T-helper 1 cell treated with Interleukin-12 subunit alpha and Interleukin-12 subunit beta and Interleukin-4 antibody, amounts not matched to agents 30 μg/mL and 1 μg/mL, for 36 hours (primary cell): ENCODE measurements at regions not wholly inside any gene's neighbourhood (a gene's known extent, or its start where the extent isn't known, plus 50 kb on each side); places are given as distances from the start of the nearest gene placed in this dataset.

Experiments
- H3K27ac Mint-ChIP-seq: one replicate; pipeline ENCODE4 v1.8.0; 2021; ENCODE audit warnings: mild to moderate bottlenecking, mixed read lengths
- H3K27me3 Mint-ChIP-seq: one replicate; pipeline ENCODE4 v1.8.0; 2021; ENCODE audit warnings: low read depth, mixed read lengths
- H3K36me3 Mint-ChIP-seq: one replicate; pipeline ENCODE4 v1.8.0; 2021; ENCODE audit warnings: low read depth, mixed read lengths
- H3K4me1 Mint-ChIP-seq: one replicate; pipeline ENCODE4 v1.8.0; 2021; ENCODE audit warnings: low read depth, mixed read lengths
- H3K4me3 Mint-ChIP-seq: one replicate; pipeline ENCODE4 v1.8.0; 2021; ENCODE audit warnings: mild to moderate bottlenecking, moderate library complexity, mixed read lengths
- H3K9me3 Mint-ChIP-seq: one replicate; pipeline ENCODE4 v1.8.0; 2021; ENCODE audit warnings: mixed read lengths

GRCh38 chr22:48051796-48052620 is 1289.6 kb downstream of the TBC1D22A start:
- Mint-ChIP-seq H3K9me3 (no peaks in the 10 kb centered on the region), H3K4me3 (no peak overlapping the region), H3K27me3 (peaks cover 3% of the 10 kb centered on the region), H3K27ac (no peak overlapping the region), H3K4me1 (no peaks in the 10 kb centered on the region), H3K36me3 (no peaks in the 10 kb centered on the region)

GRCh38 chr22:48050836-48051235 is 1288.4 kb downstream of the TBC1D22A start:
- Mint-ChIP-seq H3K27me3 (no peaks in the 10 kb centered on the region), H3K27ac (no peak overlapping the region), H3K4me3 (no peak overlapping the region), H3K9me3 (no peaks in the 10 kb centered on the region), H3K4me1 (no peaks in the 10 kb centered on the region), H3K36me3 (no peaks in the 10 kb centered on the region)

GRCh38 chr22:48049116-48049515 is 1286.7 kb downstream of the TBC1D22A start:
- no peak overlapping the region for H3K4me3 Mint-ChIP-seq
- peaks cover 2% of the 10 kb centered on the region for H3K27me3 Mint-ChIP-seq
- no peak overlapping the region for H3K27ac Mint-ChIP-seq
- H3K4me1 Mint-ChIP-seq, result no peaks in the 10 kb centered on the region
- no peaks in the 10 kb centered on the region for H3K9me3 Mint-ChIP-seq
- H3K36me3 Mint-ChIP-seq, result no peaks in the 10 kb centered on the region

GRCh38 chr22:48047722-48048500 is 1285.5 kb downstream of the TBC1D22A start:
- Mint-ChIP-seq H3K36me3 (no peaks in the 10 kb centered on the region), H3K27ac (no peak overlapping the region), H3K4me3 (no peak overlapping the region), H3K9me3 (no peaks in the 10 kb centered on the region), H3K4me1 (no peaks in the 10 kb centered on the region), H3K27me3 (peaks cover 5% of the 10 kb centered on the region)

GRCh38 chr22:48045369-48045768 is 1282.9 kb downstream of the TBC1D22A start:
- Mint-ChIP-seq H3K4me1 (no peaks in the 10 kb centered on the region), H3K27me3 (peaks cover 11% of the 10 kb centered on the region), H3K36me3 (no peaks in the 10 kb centered on the region), H3K9me3 (no peaks in the 10 kb centered on the region), H3K4me3 (no peak overlapping the region), H3K27ac (no peak overlapping the region)

GRCh38 chr22:48044487-48045060 is 1282.1 kb downstream of the TBC1D22A start:
- Mint-ChIP-seq H3K4me3 (no peak overlapping the region), H3K36me3 (no peaks in the 10 kb centered on the region), H3K9me3 (no peaks in the 10 kb centered on the region), H3K27ac (no peak overlapping the region), H3K27me3 (peaks cover 11% of the 10 kb centered on the region), H3K4me1 (no peaks in the 10 kb centered on the region)

- Mint-ChIP-seq H3K36me3 (no peaks in the 10 kb centered on the region), H3K4me1 (no peaks in the 10 kb centered on the region), H3K9me3 (no peaks in the 10 kb centered on the region), H3K27ac (no peak overlapping the region), H3K4me3 (no peak overlapping the region), H3K27me3 (peaks cover 11% of the 10 kb centered on the region)
Measured at GRCh38 chr22:48043581-48043980, 1281.1 kb downstream of the TBC1D22A start.

- Mint-ChIP-seq H3K9me3 (no peaks in the 10 kb centered on the region), H3K4me3 (no peak overlapping the region), H3K27me3 (peaks cover 11% of the 10 kb centered on the region), H3K27ac (no peak overlapping the region), H3K36me3 (no peaks in the 10 kb centered on the region), H3K4me1 (no peaks in the 10 kb centered on the region)
Measured at GRCh38 chr22:48042621-48043395, 1280.4 kb downstream of the TBC1D22A start.

- Mint-ChIP-seq H3K27me3 (peaks cover 11% of the 10 kb centered on the region), H3K9me3 (no peaks in the 10 kb centered on the region), H3K4me3 (no peak overlapping the region), H3K36me3 (no peaks in the 10 kb centered on the region), H3K4me1 (no peaks in the 10 kb centered on the region), H3K27ac (no peak overlapping the region)
Measured at GRCh38 chr22:48039326-48039725, 1276.9 kb downstream of the TBC1D22A start.

GRCh38 chr22:48037618-48038017 is 1275.2 kb downstream of the TBC1D22A start:
- H3K4me1 Mint-ChIP-seq, result no peaks in the 10 kb centered on the region
- peaks cover 6% of the 10 kb centered on the region for H3K27me3 Mint-ChIP-seq
- H3K36me3 Mint-ChIP-seq, result no peaks in the 10 kb centered on the region
- H3K9me3 Mint-ChIP-seq, result no peaks in the 10 kb centered on the region
- H3K4me3 Mint-ChIP-seq, result no peak overlapping the region
- H3K27ac Mint-ChIP-seq, result no peak overlapping the region

GRCh38 chr22:48035897-48036296 is 1273.4 kb downstream of the TBC1D22A start:
- no peaks in the 10 kb centered on the region for H3K9me3 Mint-ChIP-seq
- H3K27ac Mint-ChIP-seq, result no peak overlapping the region
- no peaks in the 10 kb centered on the region for H3K36me3 Mint-ChIP-seq
- H3K27me3 Mint-ChIP-seq, result no peaks in the 10 kb centered on the region
- no peak overlapping the region for H3K4me3 Mint-ChIP-seq
- H3K4me1 Mint-ChIP-seq, result no peaks in the 10 kb centered on the region

- Mint-ChIP-seq H3K36me3 (no peaks in the 10 kb centered on the region), H3K4me1 (no peaks in the 10 kb centered on the region), H3K4me3 (no peak overlapping the region), H3K9me3 (no peaks in the 10 kb centered on the region), H3K27ac (no peak overlapping the region), H3K27me3 (no peaks in the 10 kb centered on the region)
Measured at GRCh38 chr22:48031589-48031988, 1269.1 kb downstream of the TBC1D22A start.

- Mint-ChIP-seq H3K4me1 (no peaks in the 10 kb centered on the region), H3K27me3 (peaks cover 4% of the 10 kb centered on the region), H3K4me3 (no peak overlapping the region), H3K27ac (no peak overlapping the region), H3K36me3 (no peaks in the 10 kb centered on the region), H3K9me3 (peaks cover 13% of the 10 kb centered on the region)
Measured at GRCh38 chr22:48025096-48025495, 1262.6 kb downstream of the TBC1D22A start.

- no peak overlapping the region for H3K4me3 Mint-ChIP-seq
- H3K36me3 Mint-ChIP-seq, result no peaks in the 10 kb centered on the region
- H3K27ac Mint-ChIP-seq, result no peak overlapping the region
- peaks cover 29% of the 10 kb centered on the region for H3K9me3 Mint-ChIP-seq
- no peaks in the 10 kb centered on the region for H3K4me1 Mint-ChIP-seq
- H3K27me3 Mint-ChIP-seq, result peaks cover 4% of the 10 kb centered on the region
Measured at GRCh38 chr22:48021991-48022401, 1259.5 kb downstream of the TBC1D22A start.
